GM19240 (cell line): ENCODE measurements at regions not wholly inside any gene's neighbourhood (a gene's known extent, or its start where the extent isn't known, plus 50 kb on each side); places are given as distances from the start of the nearest gene placed in this dataset.
A peak's percentile ranks its signal among the peaks of the same experiment; 100 is the strongest.

Source experiments
- DNase-seq: peaks from one replicate; pipeline ENCODE4 v3.0.0; 2011; ENCODE audit warnings: low spot score; ENCODE audit not compliant: insufficient read length

DNA sequence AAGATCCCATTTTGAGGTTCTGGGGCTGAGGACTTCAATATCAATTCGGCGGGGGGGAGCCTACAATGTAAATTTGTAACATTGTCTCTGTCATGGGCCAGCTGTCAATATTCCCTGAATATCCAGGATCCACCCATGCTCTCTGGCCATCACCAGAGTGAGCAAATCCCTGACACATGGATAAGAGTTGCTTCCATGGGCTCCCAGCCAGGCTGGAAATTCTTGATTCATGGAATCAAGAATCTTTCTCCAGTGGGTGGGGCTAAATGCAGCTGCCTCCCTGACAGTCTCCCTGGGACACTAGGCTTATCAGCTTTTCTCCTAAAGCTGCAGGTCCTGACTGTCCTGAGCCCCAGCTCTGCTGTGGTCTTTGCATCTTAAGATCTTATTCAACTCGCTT lies 86.9 kb upstream of the IGLL5 start:
- DNase-seq, result no peak

DNA sequence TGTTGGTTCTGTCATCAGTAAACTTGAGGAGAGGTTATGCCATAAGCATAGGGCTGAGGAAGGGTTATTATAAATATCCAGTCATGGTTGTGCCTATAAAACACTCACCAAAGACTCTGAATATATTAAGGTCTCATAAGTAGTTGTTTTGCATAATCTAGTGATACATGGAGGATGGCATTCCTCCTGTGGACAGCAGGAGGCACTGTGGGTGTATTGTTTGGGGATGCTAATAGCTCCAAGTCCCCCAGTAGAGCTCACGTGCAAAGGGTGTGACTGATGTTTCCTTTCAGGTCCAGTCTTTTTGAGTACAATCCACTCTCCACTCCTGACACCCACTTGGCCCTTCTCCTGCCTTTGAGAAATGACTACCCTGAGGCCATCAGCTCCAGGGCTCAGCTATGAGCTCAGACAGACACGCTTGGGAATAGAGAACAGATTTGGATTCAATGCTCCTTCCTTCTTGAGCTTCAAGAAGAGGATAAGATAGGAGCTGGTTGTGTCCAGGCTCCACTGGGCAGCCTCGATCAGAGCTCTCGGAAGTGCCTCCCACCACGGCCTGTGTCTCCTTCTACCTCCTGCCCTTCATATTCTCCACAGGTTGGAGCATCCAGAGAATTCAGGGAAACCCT lies 85.2 kb upstream of the IGLL5 start:
- peak; percentile 49 for DNase-seq

DNA sequence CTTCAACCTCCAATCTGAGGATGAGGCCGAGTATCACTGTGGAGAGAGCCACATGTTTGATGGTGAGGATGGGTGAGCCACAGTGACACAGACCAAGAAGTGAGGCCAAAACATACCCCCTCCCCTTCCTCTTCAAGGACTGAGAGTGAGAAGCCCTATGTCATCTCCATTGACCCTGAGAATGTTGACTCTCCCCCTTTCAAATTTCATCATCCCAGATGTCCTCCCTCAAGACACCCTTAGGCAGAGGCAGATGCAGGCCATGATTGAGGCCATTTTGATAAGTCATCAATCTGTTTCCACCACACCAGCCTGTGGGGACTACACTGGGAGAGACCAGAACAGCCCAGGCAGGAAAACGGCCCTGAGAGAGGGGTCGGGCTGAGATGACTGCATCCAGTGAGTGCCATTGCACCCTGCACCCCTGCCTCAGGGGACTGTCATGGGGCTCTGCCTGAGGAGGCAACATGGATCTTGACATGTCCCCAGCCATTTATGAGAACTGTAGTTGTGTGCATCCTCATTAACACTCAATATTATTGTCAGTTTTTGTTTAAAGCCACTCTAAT lies 84.2 kb upstream of the IGLL5 start:
- DNase-seq, result no peak

DNA sequence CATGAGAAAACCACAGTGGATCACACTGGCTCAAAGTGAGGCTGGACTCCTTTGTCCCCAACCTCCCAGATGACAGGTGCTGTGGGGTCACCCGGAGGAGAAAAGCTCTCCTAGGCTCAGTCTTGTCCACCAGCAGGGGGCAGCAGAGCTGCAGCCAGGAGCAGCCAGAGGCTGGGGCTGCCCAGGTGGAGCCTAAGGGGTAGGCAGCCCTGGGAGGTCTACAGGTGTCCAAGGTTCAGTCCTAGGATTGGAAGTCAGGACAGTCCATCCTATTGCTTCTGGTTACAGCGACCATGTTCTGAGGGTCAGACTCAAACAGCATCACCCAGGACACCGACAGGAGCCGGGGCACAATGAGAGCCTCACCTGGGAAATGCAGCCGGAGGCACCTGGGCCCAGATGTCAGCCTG lies 77.6 kb upstream of the IGLL5 start:
- DNase-seq, result no peak

DNA sequence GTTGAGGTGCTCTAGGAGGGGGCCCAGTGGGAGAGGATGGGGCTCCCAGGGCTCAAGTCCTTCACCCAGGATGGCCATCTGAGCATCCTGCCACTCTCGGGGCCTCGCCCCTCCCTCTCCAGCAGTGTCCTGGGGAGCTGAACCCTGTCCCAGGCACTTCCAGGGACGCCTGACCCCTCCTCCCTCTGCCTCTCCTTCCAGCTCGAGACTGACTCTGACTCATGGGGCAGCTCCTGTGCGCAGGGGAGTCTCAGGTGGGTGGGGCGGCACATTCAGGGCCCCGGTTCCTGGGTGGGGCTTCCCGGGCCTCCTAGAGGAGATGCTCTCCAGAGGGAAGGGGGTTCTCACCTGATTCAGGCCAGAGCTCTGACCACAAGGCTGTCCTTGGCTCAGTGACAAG lies 77.1 kb upstream of the IGLL5 start:
- DNase-seq, result no peak

DNA sequence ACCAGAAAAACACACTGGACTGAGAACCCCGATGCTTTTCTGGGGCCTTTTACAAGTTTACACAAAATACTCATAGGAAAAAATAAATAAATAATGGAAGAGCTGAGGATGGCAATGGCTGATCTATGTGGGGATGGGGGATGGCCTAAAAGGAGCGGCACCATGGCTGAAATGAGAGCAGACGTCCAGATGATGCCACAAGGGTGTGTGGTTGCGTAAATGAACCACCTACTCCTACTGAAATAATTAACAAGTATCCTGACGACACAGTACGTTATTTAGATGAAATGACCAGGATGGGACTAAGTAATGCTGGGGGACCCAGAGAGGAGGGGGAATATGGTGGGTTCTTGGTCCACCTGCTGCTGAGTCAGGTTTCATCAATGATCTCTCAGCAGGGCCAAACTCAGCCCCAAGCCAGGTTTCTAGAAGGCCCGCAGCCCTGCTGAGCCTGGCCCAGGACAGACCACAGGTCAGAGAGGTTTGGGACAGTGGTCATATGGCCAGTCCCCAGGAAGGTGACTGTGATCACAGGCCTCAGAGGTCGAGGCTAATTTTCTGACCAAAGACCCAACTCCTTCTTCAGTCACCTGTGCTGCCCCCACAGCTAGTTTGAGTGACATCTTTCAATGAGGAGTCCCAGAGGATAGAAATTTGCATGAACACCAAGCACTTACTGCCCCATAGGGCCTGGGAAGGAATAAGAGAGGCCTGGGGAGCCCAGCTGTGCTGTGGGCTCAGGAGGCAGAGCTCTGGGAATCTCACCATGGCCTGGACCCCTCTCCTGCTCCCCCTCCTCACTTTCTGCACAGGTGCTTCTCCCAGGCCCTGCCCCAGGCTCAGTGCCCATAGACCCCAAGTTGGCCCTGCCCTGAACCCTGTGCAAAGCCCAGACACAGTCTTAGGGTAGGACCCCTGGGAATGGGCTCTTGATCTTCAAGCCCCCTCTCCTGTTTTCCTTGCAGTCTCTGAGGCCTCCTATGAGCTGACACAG lies 76.3 kb upstream of the IGLL5 start:
- no peak for DNase-seq

DNA sequence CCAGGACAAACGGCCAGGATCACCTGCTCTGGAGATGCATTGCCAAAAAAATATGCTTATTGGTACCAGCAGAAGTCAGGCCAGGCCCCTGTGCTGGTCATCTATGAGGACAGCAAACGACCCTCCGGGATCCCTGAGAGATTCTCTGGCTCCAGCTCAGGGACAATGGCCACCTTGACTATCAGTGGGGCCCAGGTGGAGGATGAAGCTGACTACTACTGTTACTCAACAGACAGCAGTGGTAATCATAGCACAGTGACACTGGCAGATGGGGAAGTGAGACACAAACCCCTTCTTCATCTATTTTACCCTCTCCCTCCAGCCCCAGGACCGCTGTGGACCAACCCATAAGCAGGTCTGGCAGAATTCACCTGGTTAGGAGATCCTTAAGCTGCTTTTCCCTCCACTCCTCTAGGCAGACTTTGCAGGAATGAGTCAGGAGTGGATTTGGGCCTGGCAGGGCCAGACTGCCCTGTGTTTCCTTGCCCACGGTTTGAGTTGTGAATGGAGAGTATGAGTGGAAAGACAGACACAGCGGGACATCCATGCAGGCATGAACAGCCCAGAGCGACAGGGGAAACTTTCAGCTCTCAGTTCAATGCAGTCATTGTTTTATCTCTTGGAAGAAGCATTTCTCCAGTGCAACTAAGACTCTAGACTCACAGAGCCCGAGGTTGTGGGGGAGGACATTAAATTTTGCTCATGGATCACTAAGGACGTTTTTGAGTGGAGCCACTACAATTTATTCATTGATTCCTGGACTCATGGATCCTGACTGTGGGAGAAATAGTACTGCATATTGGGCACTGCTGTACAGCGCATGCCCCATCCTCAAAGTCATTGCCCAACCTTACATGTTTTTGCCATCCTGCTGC lies 75.3 kb upstream of the IGLL5 start:
- DNase-seq, result no peak

DNA sequence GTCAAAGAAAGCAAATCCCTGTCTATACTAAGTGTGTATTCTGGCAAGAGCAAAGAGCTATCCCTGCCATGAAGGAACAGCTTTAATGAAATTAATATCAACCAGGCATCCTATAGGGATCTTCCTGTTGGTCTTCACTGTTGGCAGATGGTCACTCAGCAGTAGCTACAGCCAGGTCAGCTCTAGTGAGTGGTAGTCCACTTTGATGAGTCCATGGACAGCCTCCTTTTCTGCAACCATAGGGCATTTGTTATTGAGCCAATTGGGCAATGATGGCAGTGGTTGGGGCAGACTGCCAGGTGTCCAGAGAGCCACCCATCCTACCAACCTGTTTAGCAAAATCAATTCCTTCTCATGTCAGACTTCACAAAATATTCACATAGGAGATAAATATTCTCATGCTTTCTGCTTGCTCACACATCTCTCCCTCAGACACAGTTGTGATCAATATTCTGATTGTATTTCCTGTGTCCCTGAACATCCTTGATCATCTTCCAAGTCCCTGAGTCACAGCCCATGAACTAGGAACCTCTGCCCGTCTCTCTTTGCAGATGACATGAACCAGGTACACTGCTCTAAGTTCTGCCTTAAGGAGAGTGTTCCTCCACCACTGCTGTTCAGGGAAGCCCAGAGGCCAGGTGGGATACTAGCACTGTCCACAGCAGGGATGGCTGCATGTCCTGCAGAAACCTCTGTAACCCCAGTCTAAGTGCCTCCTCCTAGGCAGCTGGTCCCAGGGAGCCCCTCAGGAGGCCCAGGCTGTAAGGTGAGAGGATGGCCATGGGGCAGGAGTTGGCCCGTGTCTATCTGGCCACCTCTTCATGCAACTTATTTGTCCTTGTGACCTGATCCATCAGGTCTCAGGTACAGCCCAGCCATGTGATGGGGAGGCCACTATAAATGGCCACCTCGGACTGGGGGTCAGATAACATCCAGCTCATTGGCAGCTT lies 74.2 kb upstream of the IGLL5 start:
- DNase-seq, result no peak

DNA sequence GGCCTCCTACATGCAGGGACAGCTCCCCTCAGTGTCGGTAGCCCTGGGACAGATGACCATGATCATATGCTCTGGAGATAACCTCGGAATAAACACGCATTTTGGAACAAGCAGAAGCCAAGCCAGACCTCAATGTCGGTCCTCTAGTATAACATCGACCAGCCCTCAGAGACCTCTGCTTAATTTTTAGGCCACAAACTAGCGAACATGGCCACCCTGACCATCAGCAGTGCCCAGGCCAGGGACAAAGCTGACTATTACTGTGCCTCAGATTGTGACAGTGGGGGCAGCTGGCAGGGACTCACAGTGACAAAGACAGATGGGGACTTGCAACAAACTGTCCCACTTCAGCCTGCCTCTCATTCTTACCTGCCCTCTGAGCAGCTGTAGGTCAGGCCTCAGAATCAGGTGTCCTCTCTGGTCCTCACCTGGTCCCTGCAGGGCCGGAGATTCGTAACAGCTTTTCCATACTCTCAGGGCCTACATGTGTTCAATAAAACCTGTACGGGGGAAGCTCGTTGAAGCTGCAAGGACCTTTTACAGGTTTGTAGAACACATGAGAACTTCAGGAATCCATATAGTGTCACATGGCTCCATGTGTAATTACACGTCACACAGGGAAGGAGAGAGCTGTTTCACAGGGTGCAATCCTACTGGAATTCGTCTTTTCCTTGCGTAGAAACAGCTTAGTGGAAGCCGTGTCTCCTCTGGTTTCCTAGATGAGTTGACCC lies 72.8 kb upstream of the IGLL5 start:
- DNase-seq, result no peak

DNA sequence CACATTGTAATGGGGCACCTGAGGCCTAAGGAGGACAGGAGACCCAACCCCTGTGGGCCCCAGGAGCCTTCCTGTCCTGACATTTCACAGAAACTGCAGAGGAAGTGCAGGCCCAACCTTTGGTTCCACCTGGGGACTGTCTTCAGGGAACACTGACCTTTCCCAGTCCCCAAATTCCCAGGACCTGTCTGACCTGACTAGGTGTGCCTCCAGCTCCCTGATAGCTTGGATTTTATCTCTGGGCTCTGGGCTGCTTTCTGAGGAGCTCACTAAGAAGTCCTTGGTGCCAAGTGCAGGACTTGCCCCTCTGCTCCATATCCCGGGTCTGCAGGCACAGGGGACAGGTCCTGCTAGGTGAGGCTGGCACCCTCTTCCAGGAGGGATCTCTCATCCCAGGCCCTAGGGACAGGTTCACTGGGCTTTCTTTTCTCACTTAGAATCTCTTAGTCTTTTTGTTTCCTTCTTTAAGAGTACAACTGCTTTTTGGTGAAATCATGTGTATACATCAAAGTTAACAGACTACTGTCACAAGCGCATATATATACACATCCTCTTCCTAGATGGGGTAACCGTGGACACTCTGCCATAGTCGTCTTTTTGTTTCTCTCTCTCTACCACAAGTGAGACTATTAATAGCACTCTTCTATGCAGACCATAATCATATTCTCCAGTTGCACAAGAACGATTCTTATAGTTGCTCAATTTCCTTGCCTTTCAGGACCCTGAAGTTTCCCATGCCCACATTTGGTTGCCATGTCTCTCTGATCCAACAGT lies 72.0 kb upstream of the IGLL5 start:
- DNase-seq, result no peak

DNA sequence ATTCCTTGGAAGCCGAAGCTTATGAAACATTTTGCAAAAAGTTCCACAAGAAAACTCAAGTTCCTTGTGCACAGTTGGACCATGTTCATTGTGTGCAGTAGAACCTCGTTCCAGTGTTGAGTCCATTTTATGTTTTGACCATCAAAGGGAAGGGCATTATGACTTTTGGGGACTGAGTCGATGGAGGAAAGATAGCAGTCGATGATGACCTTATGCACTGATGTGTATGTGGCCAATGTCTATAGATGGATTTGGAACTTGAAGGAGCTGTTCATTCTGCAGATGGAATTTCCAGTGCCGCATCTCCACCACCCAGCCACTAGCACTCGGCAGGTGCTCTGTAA lies 71.5 kb upstream of the IGLL5 start:
- no peak for DNase-seq

DNA sequence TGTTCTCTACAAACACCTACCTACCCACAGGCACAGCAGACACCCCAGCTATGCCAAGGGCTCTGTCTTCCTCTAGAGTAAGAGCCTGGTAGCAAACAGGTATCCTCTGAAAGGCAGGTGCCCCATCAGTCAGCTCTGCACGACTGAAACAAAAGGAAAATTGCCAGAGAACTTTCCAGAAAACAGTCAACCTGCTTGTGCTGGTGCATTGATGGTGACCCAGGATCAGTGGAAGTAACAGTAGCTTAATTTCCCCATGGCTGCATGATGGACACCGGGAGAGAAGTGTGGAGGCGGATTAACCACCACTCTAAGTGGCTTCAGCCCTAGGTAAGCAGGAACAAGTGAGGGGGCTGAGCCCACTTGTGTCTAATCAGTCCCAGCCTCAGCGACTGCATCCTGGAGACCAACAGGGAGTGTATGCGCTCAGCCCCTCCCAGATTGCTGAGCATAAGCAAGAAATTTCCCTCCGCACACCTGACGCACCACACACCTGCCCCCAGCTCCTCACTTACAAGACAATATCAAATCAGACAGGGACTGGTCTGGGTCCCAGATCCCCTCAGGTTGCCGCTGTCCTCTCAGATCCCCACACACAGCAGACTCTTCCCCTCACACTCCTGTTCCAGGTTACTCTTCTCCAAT lies 70.7 kb upstream of the IGLL5 start:
- no peak for DNase-seq

DNA sequence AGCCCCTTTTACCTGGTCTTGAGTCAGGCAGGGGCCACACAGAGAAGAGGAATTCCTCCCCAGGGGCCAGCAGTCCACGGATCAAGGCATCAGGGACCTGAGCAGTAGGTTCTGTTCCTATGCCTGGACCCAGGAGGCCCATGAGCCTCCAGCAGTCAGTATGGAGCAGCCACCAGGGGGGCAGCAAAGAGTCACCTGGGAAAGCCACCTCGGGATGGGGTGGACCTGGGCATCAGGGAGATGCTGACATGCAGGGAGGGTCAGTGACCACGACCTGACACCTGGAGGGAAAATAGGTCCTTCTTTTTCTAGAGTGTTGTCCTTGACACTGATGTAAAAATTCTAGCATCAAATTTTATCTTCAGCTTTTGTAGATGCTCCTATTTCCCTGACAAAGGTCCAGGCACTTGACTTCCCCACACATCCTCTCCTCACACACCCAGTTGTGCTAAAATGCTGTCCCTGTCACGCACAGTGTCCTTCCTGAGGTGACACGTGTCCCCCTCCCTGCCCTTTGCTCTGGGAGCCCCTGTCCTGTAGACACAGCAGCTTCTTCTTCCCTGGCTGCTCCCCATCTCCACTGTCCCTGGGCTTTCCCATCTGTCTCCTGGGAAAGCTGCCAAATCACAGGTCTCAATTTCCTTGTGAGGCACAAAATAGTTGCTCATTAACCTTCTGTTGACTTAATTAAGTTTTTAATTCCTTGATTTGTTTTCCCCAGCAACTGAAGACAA lies 70.0 kb upstream of the IGLL5 start:
- no peak for DNase-seq

DNA sequence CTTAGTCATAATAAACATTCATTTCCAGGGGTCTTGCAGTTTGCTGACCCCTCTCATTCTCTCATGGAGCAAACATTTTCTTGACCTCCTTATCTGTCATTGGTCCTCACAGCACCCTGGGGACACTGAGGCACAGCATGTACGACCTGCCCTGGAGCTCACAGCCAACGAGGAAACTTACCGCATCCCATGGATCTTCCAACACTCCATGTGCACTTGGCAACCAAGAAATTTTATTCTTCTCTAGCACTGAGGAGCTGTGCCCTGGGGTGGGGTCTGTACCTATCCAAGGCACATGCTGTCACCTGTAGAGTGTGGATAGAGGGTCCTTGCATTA lies 69.4 kb upstream of the IGLL5 start:
- DNase-seq, result no peak

DNA sequence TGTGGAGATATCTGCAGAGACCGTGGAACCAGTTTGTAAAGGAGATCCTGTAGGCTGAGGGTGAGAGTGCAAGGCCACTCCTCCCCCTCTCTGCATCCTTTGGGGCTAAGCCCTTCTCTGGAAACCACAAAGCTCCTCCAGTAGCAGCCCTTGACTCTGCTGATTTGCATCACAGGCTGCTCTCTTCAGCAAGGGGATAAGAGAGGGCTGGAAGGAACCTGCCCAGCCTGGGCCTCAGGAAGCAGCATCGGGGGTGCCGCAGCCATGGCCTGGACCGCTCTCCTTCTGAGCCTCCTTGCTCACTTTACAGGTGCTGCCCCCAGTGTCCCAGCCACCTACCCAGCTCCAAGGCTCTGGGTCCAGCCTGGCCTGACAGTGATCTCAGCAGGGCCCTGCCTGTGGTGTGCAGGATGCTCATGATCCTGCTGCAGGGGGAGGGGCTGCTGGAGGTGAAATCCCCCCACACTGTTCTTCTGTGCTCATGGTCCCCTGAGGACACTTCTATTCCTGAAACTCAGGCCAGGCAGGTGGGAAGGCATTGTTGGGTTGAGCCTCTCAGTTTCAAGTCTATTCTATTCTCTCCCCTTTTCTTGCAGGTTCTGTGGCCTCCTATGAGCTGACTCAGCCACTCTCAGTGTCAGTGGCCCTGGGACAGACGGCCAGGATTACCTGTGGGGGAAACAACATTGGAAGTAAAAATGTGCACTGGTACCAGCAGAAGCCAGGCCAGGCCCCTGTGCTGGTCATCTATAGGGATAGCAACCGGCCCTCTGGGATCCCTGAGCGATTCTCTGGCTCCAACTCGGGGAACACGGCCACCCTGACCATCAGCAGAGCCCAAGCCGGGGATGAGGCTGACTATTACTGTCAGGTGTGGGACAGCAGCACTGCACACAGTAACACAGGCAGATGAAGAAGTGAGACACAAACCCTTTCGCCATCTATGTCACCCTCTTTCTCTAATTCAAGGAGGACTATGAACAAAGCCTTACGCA lies 68.5 kb upstream of the IGLL5 start:
- DNase-seq, result peak; percentile 73

DNA sequence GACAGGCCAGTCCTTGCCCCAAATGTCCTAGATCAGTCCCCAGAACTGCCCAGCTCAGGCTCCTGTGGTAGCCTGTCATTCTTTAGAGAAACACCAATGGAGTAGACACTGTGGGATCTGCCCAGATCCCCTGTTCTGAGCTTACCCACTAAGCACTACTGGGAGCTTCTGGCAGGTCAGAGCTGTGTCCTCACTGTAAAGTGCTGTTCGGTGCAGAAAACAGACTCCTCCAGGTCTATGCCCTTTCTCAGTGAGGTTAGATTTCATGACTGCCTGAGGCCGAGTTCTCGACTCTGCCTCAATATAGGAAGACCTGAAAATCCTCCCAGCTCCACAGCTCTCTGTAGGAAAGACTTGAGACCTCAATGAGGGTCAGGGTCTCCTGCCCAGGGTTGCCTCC lies 67.5 kb upstream of the IGLL5 start:
- no peak for DNase-seq

DNA sequence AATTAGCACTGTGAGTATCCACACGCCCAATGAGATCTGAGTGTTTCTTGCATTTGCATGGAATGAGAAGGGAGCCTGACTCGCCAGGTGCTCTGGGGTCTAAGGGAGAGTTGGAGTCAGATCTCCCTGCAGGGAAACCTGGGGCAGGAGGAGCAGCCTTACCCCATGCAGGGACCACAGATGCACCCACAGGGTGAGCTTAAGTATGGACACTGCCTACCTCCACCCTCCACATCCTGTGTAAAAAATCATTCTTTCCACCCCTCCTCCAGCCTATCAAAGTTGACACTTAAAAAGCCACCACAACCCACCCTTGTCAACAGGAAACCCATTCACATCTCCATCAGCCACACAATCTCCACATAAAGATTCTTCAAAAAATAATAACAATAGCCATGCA lies 67.0 kb upstream of the IGLL5 start:
- no peak for DNase-seq
